GM23338 (cell line): ENCODE measurements at regions not wholly inside any gene's neighbourhood (a gene's known extent, or its start where the extent isn't known, plus 50 kb on each side); places are given as distances from the start of the nearest gene placed in this dataset.

ENCODE experiments used
- ATAC-seq: fragments of 200-7000 bp; cut with Tn5 transposase; 3 replicates; pipeline ENCODE4 v1.9.1; 2020
- DNase-seq: peaks from one replicate; pipeline ENCODE4 v3.0.0-alpha.2; 2015; ENCODE audit warnings: low spot score
- H2AFZ ChIP-seq: fragments of 200-600 bp; sonication (generic); 2 replicates; pipeline ENCODE4 v1.8.0; 2016; ENCODE audit warnings: antibody characterized with exemption, mild to moderate bottlenecking, moderate library complexity
- H3F3A ChIP-seq: fragments of 200-600 bp; sonication (generic); replicated peaks from 2 replicates; pipeline ENCODE4 v1.8.0; 2017; ENCODE audit warnings: antibody characterized with exemption, mixed run types, low read depth
- H3K27ac ChIP-seq: fragments of 200-600 bp; sonication (generic); 2 replicates; pipeline ENCODE4 v1.6.1; 2016; ENCODE audit warnings: low read depth
- H3K27me3 ChIP-seq: fragments of 200-600 bp; sonication (generic); 2 replicates; pipeline ENCODE4 v1.8.0; 2016; ENCODE audit warnings: mild to moderate bottlenecking, mixed run types, moderate library complexity; ENCODE audit not compliant: insufficient read depth
- H3K36me3 ChIP-seq: fragments of 200-600 bp; sonication (generic); 2 replicates; pipeline ENCODE4 v1.8.0; 2016; ENCODE audit warnings: mild to moderate bottlenecking; ENCODE audit not compliant: insufficient read depth
- H3K4me1 ChIP-seq: fragments of 200-600 bp; sonication (generic); 2 replicates; pipeline ENCODE4 v1.8.0; 2016; ENCODE audit warnings: mild to moderate bottlenecking, moderate library complexity; ENCODE audit not compliant: insufficient read depth
- H3K4me2 ChIP-seq: fragments of 200-600 bp; sonication (generic); 2 replicates; pipeline ENCODE4 v1.7.1; 2017; ENCODE audit warnings: mixed run types
- H3K4me3 ChIP-seq: fragments of 200-600 bp; sonication (generic); 2 replicates; pipeline ENCODE4 v1.6.1; 2016; ENCODE audit warnings: mixed run types
- H3K79me2 ChIP-seq: fragments of 200-600 bp; sonication (generic); replicated peaks from 2 replicates; pipeline ENCODE4 v1.8.0; 2017; ENCODE audit warnings: mild to moderate bottlenecking; ENCODE audit not compliant: insufficient read depth
- H3K9me2 ChIP-seq: fragments of 200-600 bp; sonication (generic); 2 replicates; pipeline ENCODE4 v1.8.0; 2017; ENCODE audit not compliant: insufficient read depth
- H4K20me1 ChIP-seq: fragments of 200-600 bp; sonication (generic); replicated peaks from 2 replicates; pipeline ENCODE4 v1.8.0; 2017; ENCODE audit warnings: mild to moderate bottlenecking; ENCODE audit not compliant: insufficient read depth
- H3K27ac Mint-ChIP-seq: 2 replicates; pipeline ENCODE4 v1.8.0; 2020; ENCODE audit warnings: inconsistent platforms, mild to moderate bottlenecking, moderate library complexity, mixed read lengths
- H3K27me3 Mint-ChIP-seq: 3 replicates; pipeline ENCODE4 v1.8.0; 2022; ENCODE audit warnings: low read depth, mild to moderate bottlenecking, moderate library complexity, mixed read lengths, inconsistent platforms; ENCODE audit not compliant: insufficient read depth, poor library complexity
- H3K36me3 Mint-ChIP-seq: 3 replicates; pipeline ENCODE4 v1.8.0; 2021; ENCODE audit warnings: low read depth, mild to moderate bottlenecking, inconsistent platforms, moderate library complexity, mixed read lengths
- H3K4me1 Mint-ChIP-seq: 3 replicates; pipeline ENCODE4 v1.8.0; 2020; ENCODE audit warnings: mild to moderate bottlenecking, inconsistent platforms, mixed read lengths
- H3K4me3 Mint-ChIP-seq: 3 replicates; pipeline ENCODE4 v1.8.0; 2021; ENCODE audit warnings: moderate library complexity, mild to moderate bottlenecking, inconsistent platforms, mixed read lengths
- H3K9me3 Mint-ChIP-seq: 3 replicates; pipeline ENCODE4 v1.8.0; 2020; ENCODE audit warnings: moderate library complexity, mild to moderate bottlenecking, inconsistent platforms, mixed read lengths
- CREB1 ChIP-seq: fragments of 250-450 bp; sonication (Bioruptor Pico); IDR thresholded peaks from 2 replicates; pipeline ENCODE4 v1.5.0; 2020; ENCODE audit warnings: low read depth, mild to moderate bottlenecking, moderate library complexity
- EZH2 ChIP-seq: fragments of 200-600 bp; sonication (generic); IDR thresholded peaks from one replicate; pipeline ENCODE4 v1.8.0; 2017; ENCODE audit warnings: antibody characterized with exemption, mild to moderate bottlenecking, low read depth; ENCODE audit not compliant: unreplicated experiment
- EZH2phosphoT487 ChIP-seq: fragments of 200-600 bp; sonication (generic); IDR thresholded peaks from one replicate; pipeline ENCODE4 v1.8.1; 2018; ENCODE audit warnings: antibody characterized with exemption; ENCODE audit not compliant: unreplicated experiment
- JUNB ChIP-seq: IDR thresholded peaks from one replicate; pipeline ENCODE4 v1.6.1; 2016; ENCODE audit warnings: antibody characterized with exemption; ENCODE audit not compliant: unreplicated experiment
- NANOG ChIP-seq: IDR thresholded peaks from 2 replicates; pipeline ENCODE4 v1.6.1; 2016; ENCODE audit warnings: antibody characterized with exemption, borderline replicate concordance
- POLR2AphosphoS5 ChIP-seq: IDR thresholded peaks from 2 replicates; pipeline ENCODE4 v1.6.1; 2016; ENCODE audit warnings: antibody characterized with exemption, low read depth
- REST ChIP-seq: IDR thresholded peaks from one replicate; pipeline ENCODE4 v1.6.1; 2018; ENCODE audit warnings: antibody characterized with exemption; ENCODE audit not compliant: unreplicated experiment
- STAT1 ChIP-seq: IDR thresholded peaks from one replicate; pipeline ENCODE4 v1.6.1; 2016; ENCODE audit warnings: antibody characterized with exemption; ENCODE audit not compliant: unreplicated experiment
- ZNF114 ChIP-seq: fragments of 250-450 bp; sonication (Bioruptor Pico); IDR thresholded peaks from 2 replicates; pipeline ENCODE4 v1.5.0; 2020; ENCODE audit warnings: mild to moderate bottlenecking, moderate library complexity
- ZNF331 ChIP-seq: fragments of 250-450 bp; sonication (Bioruptor Pico); IDR thresholded peaks from 2 replicates; pipeline ENCODE4 v1.5.0; 2020; ENCODE audit warnings: low read depth, mild to moderate bottlenecking, moderate library complexity
- TF ChIP-seq, protein P1 (sequence below): fragments of 250-450 bp; sonication (Bioruptor Pico); IDR thresholded peaks from 2 replicates; pipeline ENCODE4 v1.5.0; 2020; ENCODE audit warnings: mild to moderate bottlenecking, moderate library complexity
- TF ChIP-seq, protein P2 (sequence below), 2 experiments: fragments of 200-600 bp in 1 of 2; sonication (generic) in 1 of 2; conservative IDR thresholded peaks; 2 replicates each; pipeline versions ENCODE4 v1.5.1 to v1.6.1; 2016 to 2017; ENCODE audit warnings: antibody characterized with exemption in 2 of 2, low read depth in 2 of 2, mild to moderate bottlenecking in 2 of 2, moderate library complexity in 1 of 2

GRCh38 chr18:46346896-46347630 is 242.9 kb downstream of the HAUS1 start (continued):
- TF ChIP-seq, protein P1, sequence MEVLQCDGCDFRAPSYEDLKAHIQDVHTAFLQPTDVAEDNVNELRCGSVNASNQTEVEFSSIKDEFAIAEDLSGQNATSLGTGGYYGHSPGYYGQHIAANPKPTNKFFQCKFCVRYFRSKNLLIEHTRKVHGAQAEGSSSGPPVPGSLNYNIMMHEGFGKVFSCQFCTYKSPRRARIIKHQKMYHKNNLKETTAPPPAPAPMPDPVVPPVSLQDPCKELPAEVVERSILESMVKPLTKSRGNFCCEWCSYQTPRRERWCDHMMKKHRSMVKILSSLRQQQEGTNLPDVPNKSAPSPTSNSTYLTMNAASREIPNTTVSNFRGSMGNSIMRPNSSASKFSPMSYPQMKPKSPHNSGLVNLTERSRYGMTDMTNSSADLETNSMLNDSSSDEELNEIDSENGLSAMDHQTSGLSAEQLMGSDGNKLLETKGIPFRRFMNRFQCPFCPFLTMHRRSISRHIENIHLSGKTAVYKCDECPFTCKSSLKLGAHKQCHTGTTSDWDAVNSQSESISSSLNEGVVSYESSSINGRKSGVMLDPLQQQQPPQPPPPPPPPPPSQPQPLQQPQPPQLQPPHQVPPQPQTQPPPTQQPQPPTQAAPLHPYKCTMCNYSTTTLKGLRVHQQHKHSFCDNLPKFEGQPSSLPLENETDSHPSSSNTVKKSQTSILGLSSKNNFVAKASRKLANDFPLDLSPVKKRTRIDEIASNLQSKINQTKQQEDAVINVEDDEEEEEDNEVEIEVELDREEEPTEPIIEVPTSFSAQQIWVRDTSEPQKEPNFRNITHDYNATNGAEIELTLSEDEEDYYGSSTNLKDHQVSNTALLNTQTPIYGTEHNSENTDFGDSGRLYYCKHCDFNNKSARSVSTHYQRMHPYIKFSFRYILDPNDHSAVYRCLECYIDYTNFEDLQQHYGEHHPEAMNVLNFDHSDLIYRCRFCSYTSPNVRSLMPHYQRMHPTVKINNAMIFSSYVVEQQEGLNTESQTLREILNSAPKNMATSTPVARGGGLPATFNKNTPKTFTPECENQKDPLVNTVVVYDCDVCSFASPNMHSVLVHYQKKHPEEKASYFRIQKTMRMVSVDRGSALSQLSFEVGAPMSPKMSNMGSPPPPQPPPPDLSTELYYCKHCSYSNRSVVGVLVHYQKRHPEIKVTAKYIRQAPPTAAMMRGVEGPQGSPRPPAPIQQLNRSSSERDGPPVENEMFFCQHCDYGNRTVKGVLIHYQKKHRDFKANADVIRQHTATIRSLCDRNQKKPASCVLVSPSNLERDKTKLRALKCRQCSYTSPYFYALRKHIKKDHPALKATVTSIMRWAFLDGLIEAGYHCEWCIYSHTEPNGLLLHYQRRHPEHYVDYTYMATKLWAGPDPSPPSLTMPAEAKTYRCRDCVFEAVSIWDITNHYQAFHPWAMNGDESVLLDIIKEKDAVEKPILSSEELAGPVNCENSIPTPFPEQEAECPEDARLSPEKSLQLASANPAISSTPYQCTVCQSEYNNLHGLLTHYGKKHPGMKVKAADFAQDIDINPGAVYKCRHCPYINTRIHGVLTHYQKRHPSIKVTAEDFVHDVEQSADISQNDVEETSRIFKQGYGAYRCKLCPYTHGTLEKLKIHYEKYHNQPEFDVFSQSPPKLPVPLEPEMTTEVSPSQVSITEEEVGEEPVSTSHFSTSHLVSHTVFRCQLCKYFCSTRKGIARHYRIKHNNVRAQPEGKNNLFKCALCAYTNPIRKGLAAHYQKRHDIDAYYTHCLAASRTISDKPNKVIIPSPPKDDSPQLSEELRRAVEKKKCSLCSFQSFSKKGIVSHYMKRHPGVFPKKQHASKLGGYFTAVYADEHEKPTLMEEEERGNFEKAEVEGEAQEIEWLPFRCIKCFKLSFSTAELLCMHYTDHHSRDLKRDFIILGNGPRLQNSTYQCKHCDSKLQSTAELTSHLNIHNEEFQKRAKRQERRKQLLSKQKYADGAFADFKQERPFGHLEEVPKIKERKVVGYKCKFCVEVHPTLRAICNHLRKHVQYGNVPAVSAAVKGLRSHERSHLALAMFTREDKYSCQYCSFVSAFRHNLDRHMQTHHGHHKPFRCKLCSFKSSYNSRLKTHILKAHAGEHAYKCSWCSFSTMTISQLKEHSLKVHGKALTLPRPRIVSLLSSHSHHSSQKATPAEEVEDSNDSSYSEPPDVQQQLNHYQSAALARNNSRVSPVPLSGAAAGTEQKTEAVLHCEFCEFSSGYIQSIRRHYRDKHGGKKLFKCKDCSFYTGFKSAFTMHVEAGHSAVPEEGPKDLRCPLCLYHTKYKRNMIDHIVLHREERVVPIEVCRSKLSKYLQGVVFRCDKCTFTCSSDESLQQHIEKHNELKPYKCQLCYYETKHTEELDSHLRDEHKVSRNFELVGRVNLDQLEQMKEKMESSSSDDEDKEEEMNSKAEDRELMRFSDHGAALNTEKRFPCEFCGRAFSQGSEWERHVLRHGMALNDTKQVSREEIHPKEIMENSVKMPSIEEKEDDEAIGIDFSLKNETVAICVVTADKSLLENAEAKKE (CRISPR knock-in tag) = no peak
- no peak for TF ChIP-seq NANOG
- no peak for TF ChIP-seq REST

DNA sequence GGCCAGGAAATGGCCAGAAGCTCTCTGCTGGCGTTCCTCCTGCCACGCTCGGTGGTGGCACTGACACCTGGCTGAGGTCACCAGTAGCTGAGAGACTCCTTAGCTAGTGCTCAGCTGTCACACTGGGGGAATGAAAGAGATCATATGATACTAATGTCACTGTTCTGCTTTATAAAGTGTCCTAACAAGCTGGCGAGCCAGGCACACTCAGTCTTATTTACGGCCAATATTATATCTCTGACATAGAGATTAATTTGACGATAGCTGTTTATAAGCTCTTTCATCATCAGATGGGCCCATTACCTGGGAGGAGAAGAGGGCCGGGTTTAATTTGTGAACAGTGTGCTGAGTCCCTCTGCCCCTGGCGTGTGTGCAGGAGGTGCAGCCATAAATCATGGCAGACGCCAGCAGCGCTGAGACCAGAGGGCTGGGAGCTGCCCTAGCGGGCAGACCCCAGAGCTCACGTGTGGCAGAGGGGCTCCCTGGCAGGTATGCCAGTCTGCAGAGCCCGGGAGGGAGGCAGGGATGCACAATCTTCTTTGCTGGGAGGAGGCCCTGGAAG is 246.5 kb downstream of the HAUS1 start:
- Histone ChIP-seq H4K20me1 (no peaks in the 10 kb centered on the region; the same call in 1 of the 2 replicates), H3F3A (no peaks in the 10 kb centered on the region), H3K79me2 (no peaks in the 10 kb centered on the region), H3K27ac (no peak overlapping the region), H3K4me1 (no peaks in the 10 kb centered on the region; the same call in 1 of the 2 replicates), H2AFZ (no peak overlapping the region), H3K4me3 (no peak overlapping the region), H3K4me2 (no peak overlapping the region), H3K36me3 (no peaks in the 10 kb centered on the region), H3K9me2 (no peaks in the 10 kb centered on the region), H3K27me3 (no peaks in the 10 kb centered on the region)
- peaks cover 12% of the 10 kb centered on the region for H3K27me3 Mint-ChIP-seq
- no peak for ATAC-seq
- H3K4me3 Mint-ChIP-seq = no peak overlapping the region
- no peaks in the 10 kb centered on the region for H3K9me3 Mint-ChIP-seq
- H3K27ac Mint-ChIP-seq = no peak overlapping the region
- peaks cover 4% of the 10 kb centered on the region for H3K4me1 Mint-ChIP-seq
- no peaks in the 10 kb centered on the region; the same call in 2 of the 3 replicates for H3K36me3 Mint-ChIP-seq
- no peak for DNase-seq
- TF ChIP-seq CREB1 (CRISPR knock-in tag) (no peak), JUNB (no peak), ZNF114 (CRISPR knock-in tag) (no peak), POLR2AphosphoS5 (no peak), NANOG (no peak), ZNF331 (CRISPR knock-in tag) (no peak), EZH2 (no peak), EZH2phosphoT487 (no peak), STAT1 (no peak)
- TF ChIP-seq, protein P2, sequence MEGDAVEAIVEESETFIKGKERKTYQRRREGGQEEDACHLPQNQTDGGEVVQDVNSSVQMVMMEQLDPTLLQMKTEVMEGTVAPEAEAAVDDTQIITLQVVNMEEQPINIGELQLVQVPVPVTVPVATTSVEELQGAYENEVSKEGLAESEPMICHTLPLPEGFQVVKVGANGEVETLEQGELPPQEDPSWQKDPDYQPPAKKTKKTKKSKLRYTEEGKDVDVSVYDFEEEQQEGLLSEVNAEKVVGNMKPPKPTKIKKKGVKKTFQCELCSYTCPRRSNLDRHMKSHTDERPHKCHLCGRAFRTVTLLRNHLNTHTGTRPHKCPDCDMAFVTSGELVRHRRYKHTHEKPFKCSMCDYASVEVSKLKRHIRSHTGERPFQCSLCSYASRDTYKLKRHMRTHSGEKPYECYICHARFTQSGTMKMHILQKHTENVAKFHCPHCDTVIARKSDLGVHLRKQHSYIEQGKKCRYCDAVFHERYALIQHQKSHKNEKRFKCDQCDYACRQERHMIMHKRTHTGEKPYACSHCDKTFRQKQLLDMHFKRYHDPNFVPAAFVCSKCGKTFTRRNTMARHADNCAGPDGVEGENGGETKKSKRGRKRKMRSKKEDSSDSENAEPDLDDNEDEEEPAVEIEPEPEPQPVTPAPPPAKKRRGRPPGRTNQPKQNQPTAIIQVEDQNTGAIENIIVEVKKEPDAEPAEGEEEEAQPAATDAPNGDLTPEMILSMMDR (conservative IDR thresholded peaks at IDR 0.05; ENCODE audit: low read depth in 2 of 2) = no peak
